DOHH2 (cell line): ENCODE measurements at regions not wholly inside any gene's neighbourhood (a gene's known extent, or its start where the extent isn't known, plus 50 kb on each side); places are given as distances from the start of the nearest gene placed in this dataset.
"Not testable (repeated sequence)": the region's sequence is repeated elsewhere in the genome, so short reads cannot be mapped to it uniquely, and the experiment has no call there.

Experiments
- CTCF ChIP-seq: fragments of 200-600 bp; sonication (generic); IDR thresholded peaks from one replicate; pipeline ENCODE4 v1.5.1; 2014; ENCODE audit warnings: antibody characterized with exemption, mild to moderate bottlenecking, low read depth, low read length; ENCODE audit not compliant: poor library complexity, severe bottlenecking
- EZH2phosphoT487 ChIP-seq: fragments of 200-600 bp; sonication (generic); IDR thresholded peaks from 2 replicates; pipeline ENCODE4 v1.6.1; 2017; ENCODE audit warnings: borderline replicate concordance, mild to moderate bottlenecking, antibody characterized with exemption, low read length, moderate library complexity, mixed read lengths

- TF ChIP-seq CTCF, EZH2phosphoT487: not testable (repeated sequence)
Measured at GRCh38 chr17:20902496-20902895, 140.3 kb downstream of the USP22 start.
